ENCODE measurements at regions not wholly inside any gene's neighbourhood (a gene's known extent, or its start where the extent isn't known, plus 50 kb on each side); places are given as distances from the start of the nearest gene placed in this dataset.

GRCh38 chr9:91127653-91128052 lies 234.1 kb downstream of the AUH start:
- no peak for TF ChIP-seq REST (IDR thresholded peaks at IDR 0.05; ENCODE audit: insufficient read depth in 1 of 2, low read depth in 2 of 2, low read length in 1 of 2)
- TF ChIP-seq POLR2AphosphoS5 (IDR thresholded peaks at IDR 0.05; ENCODE audit: low read depth, low read length) = no peak
- no peak for TF ChIP-seq CTCF (IDR thresholded peaks at IDR 0.05)
- TF ChIP-seq TCF7L2 (IDR thresholded peaks at IDR 0.05; ENCODE audit: low read depth, low read length) = no peak
- TF ChIP-seq SIN3A (IDR thresholded peaks at IDR 0.05; ENCODE audit: borderline replicate concordance, insufficient read depth, low read depth, low read length) = no peak
- CTCF ChIA-PET = no interaction called here
- Histone ChIP-seq H3K36me3 (ENCODE audit: control insufficient read depth, insufficient read depth, low read length) (no peaks in the 10 kb centered on the region), H3K9me3 (ENCODE audit: control insufficient read depth, insufficient read depth, low read depth, low read length) (no peaks in the 10 kb centered on the region; the same call in 1 of the 2 replicates), H3K27me3 (ENCODE audit: control insufficient read depth, insufficient read depth, low read length) (no peaks in the 10 kb centered on the region), H3K4me1 (ENCODE audit: control insufficient read depth, insufficient read depth, low read length) (no peaks in the 10 kb centered on the region; the same call in 1 of the 2 replicates), H3K27ac (ENCODE audit: low read length) (no peak overlapping the region), H3K4me3 (ENCODE audit: low read depth in 2 of 2, low read length in 2 of 2) (no peak overlapping the region)
- in situ Hi-C loops (cut with HindIII; ENCODE audit: low pct_unique_long_range_greater_than_20kb, low sequenced_read_pairs) = no loop called here
- no peak for ATAC-seq
- no peak for DNase-seq (ENCODE audit: low read depth, low spot score)
- POLR2A ChIA-PET = no interaction called here
- no TSS peak for BruUV-seq (replicated peaks)
- intact Hi-C loops (cut with micrococcal nuclease; ENCODE audit: unreplicated experiment) = no loop called here

GRCh38 chr9:91130796-91131318 lies 230.9 kb downstream of the AUH start:
- CTCF ChIA-PET = no interaction called here
- H3K27me3 ChIP-seq (ENCODE audit: control insufficient read depth, insufficient read depth, low read length) = no peaks in the 10 kb centered on the region
- POLR2A ChIA-PET = no interaction called here
- in situ Hi-C loops (cut with HindIII; ENCODE audit: low pct_unique_long_range_greater_than_20kb, low sequenced_read_pairs) (no loop called here), intact Hi-C loops (cut with micrococcal nuclease; ENCODE audit: unreplicated experiment) (no loop called here)
- no TSS peak for BruUV-seq (replicated peaks)
- no peaks in the 10 kb centered on the region for H3K36me3 ChIP-seq (ENCODE audit: control insufficient read depth, insufficient read depth, low read length)
- H3K9me3 ChIP-seq (ENCODE audit: control insufficient read depth, insufficient read depth, low read depth, low read length) = no peaks in the 10 kb centered on the region
- DNase-seq (ENCODE audit: low read depth, low spot score) (no peak), ATAC-seq (peak; percentile 48; the same call in 1 of the 2 replicates)
- H3K27ac ChIP-seq (ENCODE audit: low read length) = no peak overlapping the region
- no peaks in the 10 kb centered on the region; the same call in 1 of the 2 replicates for H3K4me1 ChIP-seq (ENCODE audit: control insufficient read depth, insufficient read depth, low read length)
- TF ChIP-seq POLR2AphosphoS5 (IDR thresholded peaks at IDR 0.05; ENCODE audit: low read depth, low read length) (no peak), REST (IDR thresholded peaks at IDR 0.05; ENCODE audit: insufficient read depth in 1 of 2, low read depth in 2 of 2, low read length in 1 of 2) (no peak), SIN3A (IDR thresholded peaks at IDR 0.05; ENCODE audit: borderline replicate concordance, insufficient read depth, low read depth, low read length) (no peak), TCF7L2 (IDR thresholded peaks at IDR 0.05; ENCODE audit: low read depth, low read length) (no peak), CTCF (IDR thresholded peaks at IDR 0.05) (no peak)
- H3K4me3 ChIP-seq (ENCODE audit: low read depth in 2 of 2, low read length in 2 of 2) = no peak overlapping the region
